ENCODE measurements at regions not wholly inside any gene's neighbourhood (a gene's known extent, or its start where the extent isn't known, plus 50 kb on each side); places are given as distances from the start of the nearest gene placed in this dataset.

- H3K27ac Mint-ChIP-seq, result no peak overlapping the region
- no peaks in the 10 kb centered on the region for H3K9me3 Mint-ChIP-seq
- H3K36me3 Mint-ChIP-seq, result no peaks in the 10 kb centered on the region
- no peak for DNase-seq
- H3K4me1 Mint-ChIP-seq, result peaks cover 5 to 18% of the 10 kb centered on the region in 2 donors
- H3K27me3 Mint-ChIP-seq (ENCODE audit: low read depth in 3 of 3), result peaks cover 0 to 5% (median 2%) of the 10 kb centered on the region in 3 donors
- H3K4me3 Mint-ChIP-seq, result no peak overlapping the region
Observed at GRCh38 chr3:111244760-111245159, 173.1 kb downstream of the NECTIN3 start.

GRCh38 chr3:111246967-111247760, 175.5 kb downstream of the NECTIN3 start:
- no peak for DNase-seq
- H3K4me3 Mint-ChIP-seq, result no peak overlapping the region
- no peaks in the 10 kb centered on the region for H3K36me3 Mint-ChIP-seq
- peaks cover 2 to 15% of the 10 kb centered on the region in 2 donors for H3K4me1 Mint-ChIP-seq
- peaks cover 0 to 5% (median 2%) of the 10 kb centered on the region in 3 donors for H3K27me3 Mint-ChIP-seq (ENCODE audit: low read depth in 3 of 3)
- H3K27ac Mint-ChIP-seq, result no peak overlapping the region
- no peaks in the 10 kb centered on the region for H3K9me3 Mint-ChIP-seq

- no peak overlapping the region for H3K27ac Mint-ChIP-seq
- H3K4me1 Mint-ChIP-seq, result peaks cover 7 to 28% of the 10 kb centered on the region in 2 donors
- DNase-seq, result no peak
- no peaks in the 10 kb centered on the region for H3K36me3 Mint-ChIP-seq
- no peak overlapping the region for H3K4me3 Mint-ChIP-seq
- no peaks in the 10 kb centered on the region for H3K9me3 Mint-ChIP-seq
- peaks cover 0 to 5% (median 2%) of the 10 kb centered on the region in 3 donors for H3K27me3 Mint-ChIP-seq (ENCODE audit: low read depth in 3 of 3)
Observed at GRCh38 chr3:111248406-111248805, 176.8 kb downstream of the NECTIN3 start.

GRCh38 chr3:111249421-111249820, 177.8 kb downstream of the NECTIN3 start:
- DNase-seq, result no peak
- Mint-ChIP-seq H3K4me3 (no peak overlapping the region), H3K36me3 (no peaks in the 10 kb centered on the region), H3K27ac (no peak overlapping the region), H3K27me3 (ENCODE audit: low read depth in 3 of 3) (peaks cover 0 to 7% (median 2%) of the 10 kb centered on the region in 3 donors), H3K9me3 (no peaks in the 10 kb centered on the region), H3K4me1 (peaks cover 13 to 38% of the 10 kb centered on the region in 2 donors)

- DNase-seq, result peak in 1 of 3 donors; percentile 5
- H3K27ac Mint-ChIP-seq, result peak overlapping the region in 1 of 6 donors; percentile 43
- H3K36me3 Mint-ChIP-seq, result no peaks in the 10 kb centered on the region
- H3K9me3 Mint-ChIP-seq, result no peaks in the 10 kb centered on the region
- peaks cover 11 to 30% of the 10 kb centered on the region in 2 donors for H3K4me1 Mint-ChIP-seq
- no peak overlapping the region for H3K4me3 Mint-ChIP-seq
- peaks cover 0 to 5% (median 0%) of the 10 kb centered on the region in 3 donors for H3K27me3 Mint-ChIP-seq (ENCODE audit: low read depth in 3 of 3)
Observed at GRCh38 chr3:111252779-111253178, 181.2 kb downstream of the NECTIN3 start.

GRCh38 chr3:111253733-111254132, 182.1 kb downstream of the NECTIN3 start:
- Mint-ChIP-seq H3K9me3 (no peaks in the 10 kb centered on the region), H3K36me3 (no peaks in the 10 kb centered on the region), H3K27ac (peak overlapping the region in 1 of 6 donors; percentile 25), H3K4me3 (peak overlapping the region in 3 of 5 donors; percentile 9 to 33 (median 31)), H3K27me3 (ENCODE audit: low read depth in 3 of 3) (peaks cover 0 to 5% (median 0%) of the 10 kb centered on the region in 3 donors), H3K4me1 (peaks cover 11 to 25% of the 10 kb centered on the region in 2 donors)
- peak in 1 of 3 donors; percentile 6 for DNase-seq

- Mint-ChIP-seq H3K27ac (no peak overlapping the region), H3K4me3 (no peak overlapping the region), H3K36me3 (peaks cover 0 to 5% (median 0%) of the 10 kb centered on the region in 3 donors), H3K4me1 (no peaks in the 10 kb centered on the region), H3K27me3 (ENCODE audit: low read depth in 3 of 3) (peaks cover 1 to 3% (median 2%) of the 10 kb centered on the region in 3 donors), H3K9me3 (no peaks in the 10 kb centered on the region)
- DNase-seq, result no peak
Observed at GRCh38 chr3:111260878-111261277, 189.3 kb downstream of the NECTIN3 start.

- no peak for DNase-seq
- Mint-ChIP-seq H3K36me3 (no peaks in the 10 kb centered on the region), H3K27me3 (ENCODE audit: low read depth in 3 of 3) (peaks cover 0 to 2% (median 1%) of the 10 kb centered on the region in 3 donors), H3K4me1 (no peaks in the 10 kb centered on the region), H3K27ac (no peak overlapping the region), H3K9me3 (no peaks in the 10 kb centered on the region), H3K4me3 (no peak overlapping the region)
Observed at GRCh38 chr3:111269777-111270176, 198.2 kb downstream of the NECTIN3 start.

GRCh38 chr3:111277226-111277625, 205.6 kb downstream of the NECTIN3 start:
- Mint-ChIP-seq H3K36me3 (no peaks in the 10 kb centered on the region), H3K9me3 (no peaks in the 10 kb centered on the region), H3K4me1 (no peaks in the 10 kb centered on the region), H3K27ac (no peak overlapping the region), H3K27me3 (ENCODE audit: low read depth in 3 of 3) (peaks cover 0 to 7% (median 6%) of the 10 kb centered on the region in 3 donors), H3K4me3 (no peak overlapping the region)
- DNase-seq, result no peak

- no peak overlapping the region for H3K4me3 Mint-ChIP-seq
- no peaks in the 10 kb centered on the region for H3K36me3 Mint-ChIP-seq
- H3K9me3 Mint-ChIP-seq, result no peaks in the 10 kb centered on the region
- no peaks in the 10 kb centered on the region for H3K4me1 Mint-ChIP-seq
- no peak overlapping the region for H3K27ac Mint-ChIP-seq
- DNase-seq, result no peak
- peaks cover 0 to 7% (median 4%) of the 10 kb centered on the region in 3 donors for H3K27me3 Mint-ChIP-seq (ENCODE audit: low read depth in 3 of 3)
Observed at GRCh38 chr3:111278959-111279358, 207.3 kb downstream of the NECTIN3 start.

- no peak for DNase-seq
- Mint-ChIP-seq H3K9me3 (no peaks in the 10 kb centered on the region), H3K4me1 (peaks cover 0 to 9% of the 10 kb centered on the region in 2 donors), H3K27ac (no peak overlapping the region), H3K4me3 (no peak overlapping the region), H3K36me3 (no peaks in the 10 kb centered on the region), H3K27me3 (ENCODE audit: low read depth in 3 of 3) (peaks cover 0 to 4% (median 0%) of the 10 kb centered on the region in 3 donors)
Observed at GRCh38 chr3:111282024-111282423, 210.4 kb downstream of the NECTIN3 start.

GRCh38 chr3:111283165-111283564, 211.5 kb downstream of the NECTIN3 start:
- Mint-ChIP-seq H3K27me3 (ENCODE audit: low read depth in 3 of 3) (peaks cover 0 to 4% (median 0%) of the 10 kb centered on the region in 3 donors), H3K27ac (no peak overlapping the region), H3K9me3 (no peaks in the 10 kb centered on the region), H3K4me1 (peaks cover 0 to 9% of the 10 kb centered on the region in 2 donors), H3K4me3 (no peak overlapping the region), H3K36me3 (no peaks in the 10 kb centered on the region)
- DNase-seq, result no peak

- H3K4me3 Mint-ChIP-seq, result no peak overlapping the region
- no peaks in the 10 kb centered on the region for H3K9me3 Mint-ChIP-seq
- H3K4me1 Mint-ChIP-seq, result peaks cover 0 to 9% of the 10 kb centered on the region in 2 donors
- H3K36me3 Mint-ChIP-seq, result no peaks in the 10 kb centered on the region
- H3K27me3 Mint-ChIP-seq (ENCODE audit: low read depth in 3 of 3), result peaks cover 0 to 4% (median 0%) of the 10 kb centered on the region in 3 donors
- no peak for DNase-seq
- H3K27ac Mint-ChIP-seq, result no peak overlapping the region
Observed at GRCh38 chr3:111284503-111285183, 213.0 kb downstream of the NECTIN3 start.

GRCh38 chr3:111285184-111285538, 213.5 kb downstream of the NECTIN3 start:
- Mint-ChIP-seq H3K27ac (no peak overlapping the region), H3K4me3 (no peak overlapping the region), H3K27me3 (ENCODE audit: low read depth in 3 of 3) (peaks cover 0 to 4% (median 0%) of the 10 kb centered on the region in 3 donors), H3K4me1 (peaks cover 0 to 9% of the 10 kb centered on the region in 2 donors), H3K36me3 (no peaks in the 10 kb centered on the region), H3K9me3 (no peaks in the 10 kb centered on the region)
- no peak for DNase-seq

Measured in immature natural killer cell (primary cell).